HepG2 (cell line): ENCODE measurements at regions not wholly inside any gene's neighbourhood (a gene's known extent, or its start where the extent isn't known, plus 50 kb on each side); places are given as distances from the start of the nearest gene placed in this dataset.
A peak's percentile ranks its signal among the peaks of the same experiment; 100 is the strongest.

Source experiments
- ATF2 ChIP-seq: sonication (generic); formaldehyde crosslinking; IDR thresholded peaks from 2 replicates; pipeline ENCODE4 v1.4.0; 2020; ENCODE audit warnings: missing genetic modification reagents
- CREB1 ChIP-seq, 2 experiments: fragments of 450-650 bp in 1 of 2; IDR thresholded peaks; 2 replicates each; pipeline ENCODE4 v1.6.1; 2016 to 2017; ENCODE audit warnings: control low read depth in 1 of 2, mild to moderate bottlenecking in 1 of 2, missing compliant biosample characterization in 1 of 2, missing genetic modification characterization in 1 of 2
- FIP1L1 ChIP-seq: fragments of 200-400 bp; formaldehyde crosslinking; IDR thresholded peaks from 2 replicates; pipeline ENCODE4 v1.6.1; 2018; ENCODE audit warnings: low read depth, mild to moderate bottlenecking, low read length, moderate library complexity, borderline replicate concordance; ENCODE audit not compliant: insufficient read depth
- HMGXB3 ChIP-seq: sonication (generic); formaldehyde crosslinking; IDR thresholded peaks from 2 replicates; pipeline ENCODE4 v1.4.0; 2020; ENCODE audit warnings: missing genetic modification reagents, borderline replicate concordance
- ISL2 ChIP-seq: sonication (generic); formaldehyde crosslinking; IDR thresholded peaks from 2 replicates; pipeline ENCODE4 v1.5.0; 2020; ENCODE audit warnings: missing genetic modification reagents
- JUNB ChIP-seq: sonication (generic); formaldehyde crosslinking; IDR thresholded peaks from 2 replicates; pipeline ENCODE4 v1.8.0; 2022; ENCODE audit warnings: missing genetic modification reagents, mild to moderate bottlenecking, borderline replicate concordance
- MXD4 ChIP-seq: IDR thresholded peaks from 2 replicates; pipeline ENCODE4 v1.6.1; 2016; ENCODE audit warnings: mild to moderate bottlenecking, missing biosample characterization, missing genetic modification reagents
- NR2F2 ChIP-seq: IDR thresholded peaks from 2 replicates; pipeline ENCODE4 v1.6.1; 2012; ENCODE audit warnings: low read depth, inconsistent platforms, borderline replicate concordance
- PAXIP1 ChIP-seq: sonication (generic); formaldehyde crosslinking; conservative IDR thresholded peaks from 2 replicates; pipeline ENCODE4 v1.4.0; 2020; ENCODE audit warnings: mild to moderate bottlenecking, missing genetic modification reagents, moderate library complexity
- PITX1 ChIP-seq: sonication (generic); formaldehyde crosslinking; IDR thresholded peaks from 2 replicates; pipeline ENCODE4 v1.5.1; 2020; ENCODE audit warnings: mild to moderate bottlenecking, missing genetic modification reagents
- SKI ChIP-seq: fragments of 450-650 bp; IDR thresholded peaks from one replicate; pipeline ENCODE4 v1.6.1; 2018; ENCODE audit warnings: mild to moderate bottlenecking; ENCODE audit not compliant: partially characterized antibody
- STAT6 ChIP-seq: sonication (generic); formaldehyde crosslinking; IDR thresholded peaks from 2 replicates; pipeline ENCODE4 v1.4.0; 2020; ENCODE audit warnings: missing genetic modification reagents, mild to moderate bottlenecking, borderline replicate concordance
- ZFP82 ChIP-seq: sonication (generic); formaldehyde crosslinking; IDR thresholded peaks from 2 replicates; pipeline ENCODE4 v1.5.1; 2020; ENCODE audit warnings: mild to moderate bottlenecking, missing genetic modification reagents, borderline replicate concordance
- ZNF101 ChIP-seq: sonication (generic); formaldehyde crosslinking; IDR thresholded peaks from 2 replicates; pipeline ENCODE4 v1.4.0; 2020; ENCODE audit warnings: mild to moderate bottlenecking, low read depth, missing genetic modification reagents, borderline replicate concordance
- ZNF563 ChIP-seq: sonication (generic); formaldehyde crosslinking; IDR thresholded peaks from 2 replicates; pipeline ENCODE4 v1.8.0; 2022; ENCODE audit warnings: mild to moderate bottlenecking, moderate library complexity, missing genetic modification reagents
- ZNF577 ChIP-seq: sonication (generic); formaldehyde crosslinking; IDR thresholded peaks from 2 replicates; pipeline ENCODE4 v1.4.0; 2020; ENCODE audit warnings: mild to moderate bottlenecking, low read depth, missing genetic modification reagents, borderline replicate concordance
- ZNF839 ChIP-seq: sonication (generic); formaldehyde crosslinking; IDR thresholded peaks from 2 replicates; pipeline ENCODE4 v1.4.0; 2020; ENCODE audit warnings: missing genetic modification reagents, mild to moderate bottlenecking, borderline replicate concordance

- TF ChIP-seq STAT6 (CRISPR knock-in tag) (no peak), ZNF839 (no peak), ZNF563 (CRISPR knock-in tag) (no peak), NR2F2 (no peak), PITX1 (peak; percentile 94), ZNF577 (CRISPR knock-in tag) (no peak), FIP1L1 (no peak), ATF2 (CRISPR knock-in tag) (peak; percentile 47; the same call in 1 of the 2 replicates), HMGXB3 (CRISPR knock-in tag) (no peak), ZFP82 (CRISPR knock-in tag) (no peak), PAXIP1 (CRISPR knock-in tag) (peak; percentile 82; the same call in 1 of the 2 replicates), ISL2 (peak; percentile 31; the same call in 1 of the 2 replicates), ZNF101 (no peak), SKI (peak; percentile 21), JUNB (CRISPR knock-in tag) (no peak), MXD4 (CRISPR knock-in tag) (no peak), CREB1 (IDR thresholded peaks at IDR 0.05) (no peak), CREB1 (CRISPR knock-in tag; IDR thresholded peaks at IDR 0.05) (peak; percentile 22; the same call in 1 of the 2 replicates)
Observed at GRCh38 chr5:172564188-172564587, 76.9 kb upstream of the NEURL1B start (continued).
